Loucy (cell line): ENCODE measurements at regions not wholly inside any gene's neighbourhood (a gene's known extent, or its start where the extent isn't known, plus 50 kb on each side); places are given as distances from the start of the nearest gene placed in this dataset.

Experiments
- H2AFZ ChIP-seq: fragments of 200-600 bp; sonication (generic); 2 replicates; pipeline ENCODE4 v1.6.0; 2016; ENCODE audit warnings: antibody characterized with exemption, mild to moderate bottlenecking, low read length, moderate library complexity
- H3F3A ChIP-seq: fragments of 200-600 bp; 2 replicates; pipeline ENCODE4 v1.6.0; 2016; ENCODE audit warnings: antibody characterized with exemption, low read depth, mild to moderate bottlenecking
- H3K27me3 ChIP-seq: fragments of 200-600 bp; sonication (generic); 2 replicates; pipeline ENCODE4 v1.6.1; 2014; ENCODE audit warnings: low read length, mild to moderate bottlenecking; ENCODE audit not compliant: insufficient read depth, poor library complexity, severe bottlenecking
- H3K36me3 ChIP-seq: fragments of 200-600 bp; sonication (generic); 2 replicates; pipeline ENCODE4 v1.6.1; 2016; ENCODE audit warnings: low read length; ENCODE audit not compliant: insufficient read depth
- H3K4me1 ChIP-seq: fragments of 200-600 bp; sonication (generic); 2 replicates; pipeline ENCODE4 v1.5.1; 2014; ENCODE audit warnings: low read length, mild to moderate bottlenecking; ENCODE audit not compliant: insufficient read depth, poor library complexity, severe bottlenecking
- H3K4me2 ChIP-seq: fragments of 200-600 bp; sonication (generic); 2 replicates; pipeline ENCODE4 v1.6.0; 2014; ENCODE audit warnings: antibody characterized with exemption, low read length, low read depth, mild to moderate bottlenecking; ENCODE audit not compliant: poor library complexity, severe bottlenecking
- H3K4me3 ChIP-seq: fragments of 200-600 bp; sonication (generic); 2 replicates; pipeline ENCODE4 v1.5.1; 2014; ENCODE audit warnings: low read length, mild to moderate bottlenecking, mixed read lengths; ENCODE audit not compliant: poor library complexity, severe bottlenecking
- H3K79me2 ChIP-seq: fragments of 200-600 bp; sonication (generic); 2 replicates; pipeline ENCODE4 v1.6.1; 2014; ENCODE audit warnings: low read length; ENCODE audit not compliant: insufficient read depth
- H3K9ac ChIP-seq: fragments of 200-600 bp; sonication (generic); 2 replicates; pipeline ENCODE4 v1.6.0; 2014; ENCODE audit warnings: mild to moderate bottlenecking, low read depth, low read length, moderate library complexity; ENCODE audit not compliant: poor library complexity, severe bottlenecking
- H3K9me2 ChIP-seq: fragments of 200-600 bp; sonication (generic); replicated peaks from 2 replicates; pipeline ENCODE4 v1.6.1; 2016; ENCODE audit warnings: low read depth, low read length, mixed read lengths
- H3K9me3 ChIP-seq: fragments of 200-600 bp; sonication (generic); 2 replicates; pipeline ENCODE4 v1.6.1; 2014; ENCODE audit warnings: mild to moderate bottlenecking, antibody characterized with exemption, low read length, low read depth; ENCODE audit not compliant: insufficient read depth
- H4K20me1 ChIP-seq: fragments of 200-600 bp; sonication (generic); 2 replicates; pipeline ENCODE4 v1.6.0; 2014; ENCODE audit warnings: antibody characterized with exemption, low read length, mild to moderate bottlenecking; ENCODE audit not compliant: insufficient read depth, poor library complexity, severe bottlenecking
- CTCF ChIP-seq: fragments of 200-600 bp; sonication (generic); conservative IDR thresholded peaks from 2 replicates; pipeline ENCODE4 v1.5.1; 2014; ENCODE audit warnings: mild to moderate bottlenecking, antibody characterized with exemption, low read length
- EZH2phosphoT487 ChIP-seq: fragments of 200-600 bp; IDR thresholded peaks from 2 replicates; pipeline ENCODE4 v1.6.1; 2018; ENCODE audit warnings: antibody characterized with exemption, mild to moderate bottlenecking, moderate library complexity, borderline replicate concordance

GRCh38 chr5:99949969-99950524 is 585.1 kb upstream of the FAM174A start:
- no peaks in the 10 kb centered on the region for H3K27me3 ChIP-seq
- no peaks in the 10 kb centered on the region for H3K4me1 ChIP-seq
- H3F3A ChIP-seq: no peaks in the 10 kb centered on the region
- H3K79me2 ChIP-seq: no peaks in the 10 kb centered on the region
- H3K9me3 ChIP-seq: no peaks in the 10 kb centered on the region
- no peak overlapping the region for H3K4me2 ChIP-seq
- TF ChIP-seq EZH2phosphoT487: no peak
- no peak overlapping the region for H3K4me3 ChIP-seq
- no peak overlapping the region for H3K9ac ChIP-seq
- H2AFZ ChIP-seq: no peak overlapping the region
- no peaks in the 10 kb centered on the region for H3K9me2 ChIP-seq
- no peaks in the 10 kb centered on the region for H3K36me3 ChIP-seq
- H4K20me1 ChIP-seq: no peaks in the 10 kb centered on the region

- no peaks in the 10 kb centered on the region for H3K9me2 ChIP-seq
- H4K20me1 ChIP-seq: no peaks in the 10 kb centered on the region
- H3K9me3 ChIP-seq: no peaks in the 10 kb centered on the region
- TF ChIP-seq CTCF: no peak
- TF ChIP-seq EZH2phosphoT487: no peak
- no peak overlapping the region for H3K4me3 ChIP-seq
- no peaks in the 10 kb centered on the region for H3K4me1 ChIP-seq
- no peak overlapping the region for H2AFZ ChIP-seq
- H3K27me3 ChIP-seq: no peaks in the 10 kb centered on the region
- no peaks in the 10 kb centered on the region for H3F3A ChIP-seq
- H3K9ac ChIP-seq: no peak overlapping the region
- no peaks in the 10 kb centered on the region for H3K36me3 ChIP-seq
- no peak overlapping the region for H3K4me2 ChIP-seq
- H3K79me2 ChIP-seq: no peaks in the 10 kb centered on the region
These were observed 585.8 kb upstream of the FAM174A start for GRCh38 chr5:99949361-99949760.

- Histone ChIP-seq H2AFZ (no peak overlapping the region), H3K27me3 (no peaks in the 10 kb centered on the region), H3K36me3 (no peaks in the 10 kb centered on the region), H3K4me2 (no peak overlapping the region), H3F3A (no peaks in the 10 kb centered on the region), H3K9ac (no peak overlapping the region), H3K79me2 (no peaks in the 10 kb centered on the region), H3K4me1 (no peaks in the 10 kb centered on the region), H3K4me3 (no peak overlapping the region), H4K20me1 (no peaks in the 10 kb centered on the region), H3K9me2 (no peaks in the 10 kb centered on the region), H3K9me3 (no peaks in the 10 kb centered on the region)
- TF ChIP-seq CTCF: no peak
- no peak for TF ChIP-seq EZH2phosphoT487
These were observed 586.3 kb upstream of the FAM174A start for GRCh38 chr5:99948850-99949249.
